IMR-90 (cell line): ENCODE measurements at regions not wholly inside any gene's neighbourhood (a gene's known extent, or its start where the extent isn't known, plus 50 kb on each side); places are given as distances from the start of the nearest gene placed in this dataset.

ENCODE experiments used
- ATAC-seq: fragments of 200-7000 bp; cut with Tn5 transposase; 2 replicates; pipeline ENCODE4 v1.9.1; 2020; ENCODE audit warnings: low read depth, mild to moderate bottlenecking, moderate library complexity
- BruUV-seq: library from RNA; stranded (reverse); fragments of 400-500 nt; replicated peaks from 2 replicates; lab custom pipeline; 2021; lab: Mats Ljungman, UMichigan
- CTCF ChIA-PET: fragments of 300-600 bp; formaldehyde crosslinking; extraction: SDS; loops from one replicate; lab custom pipeline; 2021; ENCODE audit warnings: antibody characterized with exemption; lab: Yijun Ruan, JAX
- POLR2A ChIA-PET: fragments of 300-600 bp; sonication (Branson Sonifier 250); formaldehyde crosslinking; loops from one replicate; lab custom pipeline; 2022; ENCODE audit warnings: antibody characterized with exemption; ENCODE audit not compliant: unreplicated experiment; lab: Charles Lee
- DNase-seq: peaks from one replicate; pipeline ENCODE4 v3.0.0; 2013
- H2AFZ ChIP-seq: replicated peaks from 2 replicates; pipeline ENCODE3; 2013; ENCODE audit warnings: low read length, mild to moderate bottlenecking; ENCODE audit not compliant: poor library complexity
- H2AK5ac ChIP-seq: 2 replicates; pipeline ENCODE4 v1.6.1; 2013; ENCODE audit warnings: low read depth, low read length, inconsistent platforms
- H2AK9ac ChIP-seq: replicated peaks from 2 replicates; pipeline ENCODE3; 2013; ENCODE audit warnings: mild to moderate bottlenecking, low read depth, low read length, moderate library complexity; ENCODE audit not compliant: poor library complexity
- H2BK120ac ChIP-seq: 2 replicates; pipeline ENCODE4 v1.6.1; 2013; ENCODE audit warnings: low read depth, low read length, inconsistent platforms
- H2BK15ac ChIP-seq: 3 replicates; pipeline ENCODE4 v1.6.1; 2013; ENCODE audit warnings: low read depth, low read length, inconsistent platforms
- H2BK20ac ChIP-seq: 2 replicates; pipeline ENCODE4 v1.6.1; 2013; ENCODE audit warnings: low read depth, mild to moderate bottlenecking, inconsistent platforms, low read length, moderate library complexity
- H2BK5ac ChIP-seq: 2 replicates; pipeline ENCODE4 v1.6.1; 2013; ENCODE audit warnings: mild to moderate bottlenecking, low read depth, low read length, inconsistent platforms; ENCODE audit not compliant: poor library complexity, severe bottlenecking
- H3K14ac ChIP-seq: replicated peaks from 2 replicates; pipeline ENCODE4 v1.6.1; 2013; ENCODE audit warnings: low read depth, low read length, inconsistent platforms
- H3K18ac ChIP-seq: 2 replicates; pipeline ENCODE4 v1.6.1; 2013; ENCODE audit warnings: low read depth, low read length, control low read depth
- H3K23ac ChIP-seq: 2 replicates; pipeline ENCODE4 v1.6.1; 2013; ENCODE audit warnings: low read depth, low read length, inconsistent platforms
- H3K27ac ChIP-seq: 2 replicates; pipeline ENCODE4 v1.5.1; 2013; ENCODE audit warnings: mild to moderate bottlenecking, control low read depth, low read length; ENCODE audit not compliant: insufficient read depth
- H3K27me3 ChIP-seq: 2 replicates; pipeline ENCODE4 v1.6.1; 2013; ENCODE audit warnings: low read length; ENCODE audit not compliant: control insufficient read depth, insufficient read depth
- H3K36me3 ChIP-seq: 2 replicates; pipeline ENCODE4 v1.6.1; 2013; ENCODE audit warnings: low read length, mixed read lengths; ENCODE audit not compliant: control insufficient read depth, insufficient read depth
- H3K4ac ChIP-seq: 2 replicates; pipeline ENCODE4 v1.6.1; 2013; ENCODE audit warnings: low read depth, low read length, inconsistent platforms
- H3K4me1 ChIP-seq: 2 replicates; pipeline ENCODE4 v1.6.1; 2013; ENCODE audit warnings: low read length, mixed read lengths; ENCODE audit not compliant: control insufficient read depth, insufficient read depth
- H3K4me2 ChIP-seq: 2 replicates; pipeline ENCODE4 v1.6.1; 2013; ENCODE audit warnings: low read depth, mild to moderate bottlenecking, control low read depth, low read length, moderate library complexity
- H3K4me3 ChIP-seq: 2 replicates; pipeline ENCODE4 v1.5.1; 2013; ENCODE audit warnings: low read depth, mild to moderate bottlenecking, control low read depth, low read length, moderate library complexity; ENCODE audit not compliant: insufficient read depth
- H3K56ac ChIP-seq: 2 replicates; pipeline ENCODE4 v1.6.1; 2013; ENCODE audit warnings: low read length, inconsistent platforms; ENCODE audit not compliant: insufficient read depth; ENCODE audit errors: extremely low read depth
- H3K79me1 ChIP-seq, 2 experiments: 2 replicates each; pipeline ENCODE4 v1.6.1; 2013; ENCODE audit warnings: low read length in 2 of 2, inconsistent platforms in 1 of 2, low read depth in 1 of 2
- H3K9ac ChIP-seq: 2 replicates; pipeline ENCODE4 v1.6.1; 2013; ENCODE audit warnings: low read depth, low read length, control low read depth
- H3K9me1 ChIP-seq: 2 replicates; pipeline ENCODE4 v1.6.1; 2013; ENCODE audit warnings: low read length, inconsistent platforms; ENCODE audit not compliant: insufficient read depth
- H3K9me3 ChIP-seq: 2 replicates; pipeline ENCODE4 v1.6.1; 2013; ENCODE audit warnings: low read length; ENCODE audit not compliant: control insufficient read depth, insufficient read depth
- H4K20me1 ChIP-seq: 2 replicates; pipeline ENCODE4 v1.6.1; 2013; ENCODE audit warnings: low read length, inconsistent platforms; ENCODE audit not compliant: insufficient read depth
- H4K5ac ChIP-seq: 2 replicates; pipeline ENCODE4 v1.6.1; 2013; ENCODE audit warnings: mild to moderate bottlenecking, low read depth, low read length, control low read depth
- H4K8ac ChIP-seq, 2 experiments: 2 replicates each; pipeline ENCODE4 v1.6.1; 2013; ENCODE audit warnings: low read depth in 2 of 2, low read length in 2 of 2, control low read depth in 1 of 2, inconsistent platforms in 1 of 2
- H4K91ac ChIP-seq: 2 replicates; pipeline ENCODE4 v1.6.1; 2013; ENCODE audit warnings: low read depth, low read length, inconsistent platforms; ENCODE audit not compliant: insufficient read depth
- CEBPB ChIP-seq: IDR thresholded peaks from 2 replicates; pipeline ENCODE4 v1.6.1; 2012; ENCODE audit warnings: low read depth, low read length, improper control_type of control experiment
- FOS ChIP-seq: fragments of 150-350 bp; IDR thresholded peaks from 2 replicates; pipeline ENCODE4 v1.6.1; 2016; ENCODE audit warnings: low read depth, low read length
- MAZ ChIP-seq: IDR thresholded peaks from 2 replicates; pipeline ENCODE4 v1.6.1; 2012; ENCODE audit warnings: low read depth, mild to moderate bottlenecking, low read length, improper control_type of control experiment, moderate library complexity, borderline replicate concordance
- MXI1 ChIP-seq: IDR thresholded peaks from 2 replicates; pipeline ENCODE4 v1.6.1; 2012; ENCODE audit warnings: low read depth, mild to moderate bottlenecking, low read length, moderate library complexity, borderline replicate concordance
- NFE2L2 ChIP-seq: fragments of 150-350 bp; IDR thresholded peaks from 2 replicates; pipeline ENCODE4 v1.6.1; 2016; ENCODE audit warnings: low read depth, mild to moderate bottlenecking, low read length
- POLR2A ChIP-seq: IDR thresholded peaks from 2 replicates; pipeline ENCODE4 v1.6.1; 2012; ENCODE audit warnings: mild to moderate bottlenecking, low read depth, low read length
- RCOR1 ChIP-seq: IDR thresholded peaks from 2 replicates; pipeline ENCODE4 v1.6.1; 2012; ENCODE audit warnings: mild to moderate bottlenecking, low read length, improper control_type of control experiment; ENCODE audit not compliant: insufficient replicate concordance
- RFX5 ChIP-seq: IDR thresholded peaks from 2 replicates; pipeline ENCODE4 v1.8.0; 2012; ENCODE audit warnings: low read depth, mild to moderate bottlenecking, low read length, moderate library complexity
- SMC3 ChIP-seq: fragments of 150-350 bp; IDR thresholded peaks from 2 replicates; pipeline ENCODE4 v1.6.1; 2016; ENCODE audit warnings: low read depth, mild to moderate bottlenecking, antibody characterized with exemption, low read length, moderate library complexity
- USF2 ChIP-seq: fragments of 150-350 bp; IDR thresholded peaks from 2 replicates; pipeline ENCODE4 v1.6.1; 2017; ENCODE audit warnings: mild to moderate bottlenecking, antibody characterized with exemption, low read length, low read depth
- WGBS, 2 experiments: methylation state at CpG; one replicate each; pipeline versions ENCODE4 v1.1.5 to v1.1.7; 2013; ENCODE audit warnings: missing lambda C conversion rate in 2 of 2; ENCODE audit not compliant: insufficient read length in 1 of 2; ENCODE audit errors: extremely low coverage in 2 of 2; 5-methylcytosine and 5-hydroxymethylcytosine counted together
- dilution Hi-C: fragments of 300-500 bp; cut with HindIII; formaldehyde crosslinking; loops from one replicate; pipeline ENCODE4 v1.14.3; 2018; ENCODE audit warnings: low sequenced_read_pairs; ENCODE audit not compliant: unreplicated experiment
- in situ Hi-C: fragments of 300-500 bp; cut with MboI; formaldehyde crosslinking; loops from 3 replicates; pipeline ENCODE4 v1.14.3; 2019; ENCODE audit warnings: low sequenced_read_pairs, inconsistent platforms, mixed read lengths
- intact Hi-C: fragments of 100-400 bp; cut with micrococcal nuclease; formaldehyde crosslinking; loops from 2 replicates; pipeline ENCODE4 v1.10.0; 2022
- TF ChIP-seq, protein P1 (sequence below): fragments of 150-350 bp; IDR thresholded peaks from 2 replicates; pipeline ENCODE4 v1.6.1; 2016; ENCODE audit warnings: low read depth, mild to moderate bottlenecking, low read length, moderate library complexity, borderline replicate concordance

GRCh38 chr18:77857678-77858655 lies 608.3 kb downstream of the GALR1 start:
- no peak overlapping the region for H3K14ac ChIP-seq
- no peaks in the 10 kb centered on the region for H3K27me3 ChIP-seq
- WGBS, 2 experiments, result no CpG with 5 or more reads among the region's 9 CpGs
- no peak overlapping the region for H2AK5ac ChIP-seq
- H2BK20ac ChIP-seq, result no peak overlapping the region
- no peak overlapping the region for H3K18ac ChIP-seq
- H3K9ac ChIP-seq, result no peak overlapping the region
- no peak overlapping the region for H3K23ac ChIP-seq
- no peak overlapping the region for H4K8ac ChIP-seq
- no peak overlapping the region for H3K27ac ChIP-seq
- no peak for TF ChIP-seq USF2
- TF ChIP-seq SMC3, result no peak
- no peak for TF ChIP-seq FOS
- TF ChIP-seq, protein P1, sequence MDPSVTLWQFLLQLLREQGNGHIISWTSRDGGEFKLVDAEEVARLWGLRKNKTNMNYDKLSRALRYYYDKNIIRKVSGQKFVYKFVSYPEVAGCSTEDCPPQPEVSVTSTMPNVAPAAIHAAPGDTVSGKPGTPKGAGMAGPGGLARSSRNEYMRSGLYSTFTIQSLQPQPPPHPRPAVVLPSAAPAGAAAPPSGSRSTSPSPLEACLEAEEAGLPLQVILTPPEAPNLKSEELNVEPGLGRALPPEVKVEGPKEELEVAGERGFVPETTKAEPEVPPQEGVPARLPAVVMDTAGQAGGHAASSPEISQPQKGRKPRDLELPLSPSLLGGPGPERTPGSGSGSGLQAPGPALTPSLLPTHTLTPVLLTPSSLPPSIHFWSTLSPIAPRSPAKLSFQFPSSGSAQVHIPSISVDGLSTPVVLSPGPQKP, result no peak
- no peak for TF ChIP-seq RCOR1
- no peak for TF ChIP-seq MAZ
- no peak for TF ChIP-seq NFE2L2
- TF ChIP-seq RFX5, result no peak
- no peak for TF ChIP-seq POLR2A
- TF ChIP-seq CEBPB, result no peak
- no peak for TF ChIP-seq MXI1
- no TSS peak for BruUV-seq
- H2AK9ac ChIP-seq, result no peak overlapping the region
- no peaks in the 10 kb centered on the region for H3K36me3 ChIP-seq
- POLR2A ChIA-PET, result no interaction called here
- H3K79me1 ChIP-seq, result no peaks in the 10 kb centered on the region
- ATAC-seq, result no peak
- no peak overlapping the region for H2BK15ac ChIP-seq
- H2BK5ac ChIP-seq, result no peak overlapping the region
- no peak overlapping the region for H4K5ac ChIP-seq
- H3K9me1 ChIP-seq, result no peaks in the 10 kb centered on the region
- intact Hi-C loops (no loop called here), in situ Hi-C loops (no loop called here), dilution Hi-C loops (no loop called here)
- no peak overlapping the region for H4K91ac ChIP-seq
- DNase-seq, result no peak
- CTCF ChIA-PET, result no interaction called here
- H3K9me3 ChIP-seq, result peaks cover 32% of the 10 kb centered on the region
- H3K4me3 ChIP-seq, result no peak overlapping the region
- H4K20me1 ChIP-seq, result no peaks in the 10 kb centered on the region
- no peak overlapping the region for H3K56ac ChIP-seq
- no peak overlapping the region for H2AFZ ChIP-seq
- no peak overlapping the region for H3K4ac ChIP-seq
- no peaks in the 10 kb centered on the region for H3K4me1 ChIP-seq
- no peak overlapping the region for H3K4me2 ChIP-seq
- H2BK120ac ChIP-seq, result no peak overlapping the region
